GM10266 (cell line): ENCODE measurements at regions not wholly inside any gene's neighbourhood (a gene's known extent, or its start where the extent isn't known, plus 50 kb on each side); places are given as distances from the start of the nearest gene placed in this dataset.

ENCODE experiments used
- DNase-seq: peaks from one replicate; pipeline ENCODE4 v3.0.0; 2012; ENCODE audit errors: extremely low spot score
- CTCF ChIP-seq: IDR thresholded peaks from 2 replicates; pipeline ENCODE4 v1.5.1; 2012; ENCODE audit warnings: mild to moderate bottlenecking, low read depth; ENCODE audit not compliant: control insufficient read depth, insufficient read depth; ENCODE audit errors: missing control alignments

- DNase-seq: no peak
- no peak for TF ChIP-seq CTCF
Measured at GRCh38 chr4:53863736-53864365, 200.6 kb downstream of the CHIC2 start.

GRCh38 chr4:53863158-53863557, 201.2 kb downstream of the CHIC2 start:
- no peak for TF ChIP-seq CTCF
- no peak for DNase-seq

GRCh38 chr4:53861856-53862610, 202.4 kb downstream of the CHIC2 start:
- no peak for DNase-seq
- TF ChIP-seq CTCF: no peak

GRCh38 chr4:53859305-53859704, 205.1 kb downstream of the CHIC2 start:
- no peak for TF ChIP-seq CTCF
- no peak for DNase-seq

- DNase-seq: no peak
- no peak for TF ChIP-seq CTCF
Measured at GRCh38 chr4:53858744-53859143, 205.7 kb downstream of the CHIC2 start.

- DNase-seq: no peak
- TF ChIP-seq CTCF: no peak
Measured at GRCh38 chr4:53855581-53856250, 208.7 kb downstream of the CHIC2 start.
